Parathyroid adenoma (tissue), 2 donors: ENCODE measurements at regions not wholly inside any gene's neighbourhood (a gene's known extent, or its start where the extent isn't known, plus 50 kb on each side); places are given as distances from the start of the nearest gene placed in this dataset.

ENCODE experiments used
- H2AFZ ChIP-seq: fragments of 300-600 bp; sonication (generic); one replicate; pipeline ENCODE4 v1.7.0; 2017; ENCODE audit warnings: antibody characterized with exemption, mild to moderate bottlenecking
- H3K27ac ChIP-seq: fragments of 300-600 bp; sonication (generic); one replicate; pipeline ENCODE4 v1.7.0; 2017
- H3K27me3 ChIP-seq: fragments of 300-600 bp; sonication (generic); one replicate; pipeline ENCODE4 v1.7.0; 2017; ENCODE audit warnings: low read length; ENCODE audit not compliant: control insufficient read depth, insufficient read depth
- H3K36me3 ChIP-seq: fragments of 300-600 bp; sonication (generic); one replicate; pipeline ENCODE4 v1.7.0; 2017; ENCODE audit warnings: low read length; ENCODE audit not compliant: control insufficient read depth, insufficient read depth
- H3K4me1 ChIP-seq: fragments of 300-600 bp; sonication (generic); one replicate; pipeline ENCODE4 v1.7.0; 2017; ENCODE audit warnings: control low read depth
- H3K4me2 ChIP-seq: fragments of 300-600 bp; sonication (generic); one replicate; pipeline ENCODE4 v1.7.0; 2017; ENCODE audit warnings: low read length
- H3K4me3 ChIP-seq: fragments of 300-600 bp; sonication (generic); one replicate; pipeline ENCODE4 v1.7.0; 2017; ENCODE audit warnings: low read depth, low read length
- H3K79me2 ChIP-seq: fragments of 300-600 bp; sonication (generic); one replicate; pipeline ENCODE4 v1.7.0; 2017; ENCODE audit warnings: control low read depth
- H3K9ac ChIP-seq: fragments of 300-600 bp; sonication (generic); one replicate; pipeline ENCODE4 v1.7.0; 2017; ENCODE audit warnings: mild to moderate bottlenecking
- H3K9me3 ChIP-seq: fragments of 300-600 bp; sonication (generic); one replicate; pipeline ENCODE4 v1.7.0; 2017; ENCODE audit warnings: low read length; ENCODE audit not compliant: control insufficient read depth
- TF ChIP-seq, protein P1 (sequence below): fragments of 300-600 bp; sonication (generic); IDR thresholded peaks from one replicate; pipeline ENCODE4 v1.7.0; 2017; ENCODE audit warnings: antibody characterized with exemption, mild to moderate bottlenecking
- donor health status: primary hyperparathyroidism.

DNA sequence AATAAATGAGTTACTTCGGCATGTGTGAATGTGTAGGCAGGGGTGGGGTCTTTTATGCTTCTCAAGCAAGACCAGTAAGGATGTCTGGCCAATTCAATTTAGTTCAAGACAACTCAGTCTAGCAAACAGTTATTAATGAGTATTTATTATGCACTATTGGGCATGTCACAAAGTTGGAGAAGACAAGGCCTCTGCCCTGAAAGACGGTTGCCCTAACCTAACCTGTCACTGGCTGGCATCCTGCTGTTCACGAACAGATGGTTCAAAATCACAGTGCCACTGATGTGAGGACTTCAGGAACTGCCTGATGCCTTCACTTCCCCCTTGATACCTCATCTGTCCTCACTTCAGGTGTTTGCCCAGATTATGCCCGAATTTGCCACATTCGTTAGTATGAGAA is 217.8 kb downstream of the SOX2 start:
- Histone ChIP-seq H3K4me2 (no peak overlapping the region), H3K27ac (no peak overlapping the region), H3K27me3 (no peaks in the 10 kb centered on the region), H3K36me3 (no peaks in the 10 kb centered on the region), H3K4me1 (no peaks in the 10 kb centered on the region), H3K4me3 (no peak overlapping the region), H2AFZ (no peak overlapping the region), H3K79me2 (no peaks in the 10 kb centered on the region), H3K9ac (no peak overlapping the region), H3K9me3 (no peaks in the 10 kb centered on the region)
- TF ChIP-seq, protein P1, sequence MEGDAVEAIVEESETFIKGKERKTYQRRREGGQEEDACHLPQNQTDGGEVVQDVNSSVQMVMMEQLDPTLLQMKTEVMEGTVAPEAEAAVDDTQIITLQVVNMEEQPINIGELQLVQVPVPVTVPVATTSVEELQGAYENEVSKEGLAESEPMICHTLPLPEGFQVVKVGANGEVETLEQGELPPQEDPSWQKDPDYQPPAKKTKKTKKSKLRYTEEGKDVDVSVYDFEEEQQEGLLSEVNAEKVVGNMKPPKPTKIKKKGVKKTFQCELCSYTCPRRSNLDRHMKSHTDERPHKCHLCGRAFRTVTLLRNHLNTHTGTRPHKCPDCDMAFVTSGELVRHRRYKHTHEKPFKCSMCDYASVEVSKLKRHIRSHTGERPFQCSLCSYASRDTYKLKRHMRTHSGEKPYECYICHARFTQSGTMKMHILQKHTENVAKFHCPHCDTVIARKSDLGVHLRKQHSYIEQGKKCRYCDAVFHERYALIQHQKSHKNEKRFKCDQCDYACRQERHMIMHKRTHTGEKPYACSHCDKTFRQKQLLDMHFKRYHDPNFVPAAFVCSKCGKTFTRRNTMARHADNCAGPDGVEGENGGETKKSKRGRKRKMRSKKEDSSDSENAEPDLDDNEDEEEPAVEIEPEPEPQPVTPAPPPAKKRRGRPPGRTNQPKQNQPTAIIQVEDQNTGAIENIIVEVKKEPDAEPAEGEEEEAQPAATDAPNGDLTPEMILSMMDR = no peak

DNA sequence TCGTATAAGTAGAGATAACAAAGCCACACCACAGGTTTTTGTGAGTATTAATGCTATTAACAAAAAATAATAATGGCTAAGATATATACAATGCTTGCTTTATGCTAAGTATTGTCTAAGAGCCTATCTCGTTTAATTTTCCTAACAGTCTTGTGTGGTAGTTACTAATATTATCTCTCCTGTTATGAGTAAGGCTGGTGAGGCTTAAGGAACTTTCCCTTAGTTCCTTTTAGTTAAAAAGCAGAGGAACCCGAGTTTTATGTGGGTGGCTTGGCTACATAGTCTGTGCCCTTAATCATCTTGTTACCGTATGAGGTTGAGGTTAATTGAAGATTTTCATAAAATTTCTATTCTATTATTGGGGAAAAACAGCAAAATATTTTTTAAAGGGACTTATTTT is 218.4 kb downstream of the SOX2 start:
- TF ChIP-seq, protein P1 = no peak
- Histone ChIP-seq H3K4me3 (no peak overlapping the region), H3K27me3 (no peaks in the 10 kb centered on the region), H3K36me3 (no peaks in the 10 kb centered on the region), H3K27ac (no peak overlapping the region), H3K79me2 (no peaks in the 10 kb centered on the region), H3K9me3 (no peaks in the 10 kb centered on the region), H3K4me1 (no peaks in the 10 kb centered on the region), H3K4me2 (no peak overlapping the region), H2AFZ (no peak overlapping the region), H3K9ac (no peak overlapping the region)

DNA sequence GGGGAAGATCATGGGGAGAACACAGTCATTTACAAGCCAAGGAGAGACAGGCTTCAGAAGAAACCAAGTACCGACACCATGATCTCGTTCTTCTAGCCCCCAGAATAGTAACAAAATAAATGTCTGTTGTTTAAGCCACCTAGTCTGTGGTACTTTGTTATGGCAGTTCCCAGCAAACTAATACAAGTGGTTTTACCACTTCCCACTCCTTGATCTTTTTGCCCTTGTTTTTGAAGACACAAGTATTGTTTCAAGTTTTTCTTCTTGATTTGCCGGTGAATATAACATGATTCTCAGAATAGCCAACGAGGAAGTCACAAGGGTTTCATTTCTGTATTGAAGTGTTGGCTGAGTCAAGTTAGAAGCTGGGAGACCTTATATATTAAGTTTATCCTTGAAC is 220.3 kb downstream of the SOX2 start:
- Histone ChIP-seq H2AFZ (no peak overlapping the region), H3K36me3 (no peaks in the 10 kb centered on the region), H3K9me3 (no peaks in the 10 kb centered on the region), H3K79me2 (no peaks in the 10 kb centered on the region), H3K27ac (no peak overlapping the region), H3K4me3 (no peak overlapping the region), H3K27me3 (no peaks in the 10 kb centered on the region), H3K9ac (no peak overlapping the region), H3K4me2 (no peak overlapping the region), H3K4me1 (no peaks in the 10 kb centered on the region)
- TF ChIP-seq, protein P1 = no peak

DNA sequence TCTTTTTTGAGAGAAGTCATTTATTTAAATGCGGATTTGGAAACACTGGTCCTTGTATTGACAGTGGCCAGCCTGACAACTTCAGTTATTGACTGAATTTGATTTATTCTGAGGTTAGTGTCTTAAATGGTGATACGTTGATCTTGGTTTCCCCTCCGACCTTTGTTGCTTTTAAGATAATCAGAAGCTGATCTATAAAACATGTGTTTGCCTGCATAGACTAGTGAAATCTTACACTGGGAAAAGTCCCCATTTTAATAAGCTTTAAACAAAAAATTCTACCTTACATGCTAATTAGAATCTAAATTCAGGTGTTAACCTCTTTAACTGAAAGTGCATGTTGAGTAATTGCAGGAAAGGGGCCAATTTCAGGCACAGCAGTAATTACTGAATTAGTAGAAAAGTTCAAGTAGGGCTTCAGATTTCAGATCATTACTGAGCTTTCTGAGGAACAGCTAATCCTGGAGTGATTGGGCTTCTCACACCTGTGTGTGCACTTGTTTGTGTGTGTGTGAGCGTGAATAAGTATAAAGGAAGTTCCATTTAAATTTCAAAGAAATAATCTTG is 221.4 kb downstream of the SOX2 start:
- TF ChIP-seq, protein P1 = no peak
- Histone ChIP-seq H3K4me2 (no peak overlapping the region), H3K36me3 (no peaks in the 10 kb centered on the region), H3K27me3 (no peaks in the 10 kb centered on the region), H3K9me3 (no peaks in the 10 kb centered on the region), H3K9ac (no peak overlapping the region), H3K79me2 (no peaks in the 10 kb centered on the region), H3K4me1 (no peaks in the 10 kb centered on the region), H3K27ac (no peak overlapping the region), H2AFZ (no peak overlapping the region), H3K4me3 (no peak overlapping the region)

DNA sequence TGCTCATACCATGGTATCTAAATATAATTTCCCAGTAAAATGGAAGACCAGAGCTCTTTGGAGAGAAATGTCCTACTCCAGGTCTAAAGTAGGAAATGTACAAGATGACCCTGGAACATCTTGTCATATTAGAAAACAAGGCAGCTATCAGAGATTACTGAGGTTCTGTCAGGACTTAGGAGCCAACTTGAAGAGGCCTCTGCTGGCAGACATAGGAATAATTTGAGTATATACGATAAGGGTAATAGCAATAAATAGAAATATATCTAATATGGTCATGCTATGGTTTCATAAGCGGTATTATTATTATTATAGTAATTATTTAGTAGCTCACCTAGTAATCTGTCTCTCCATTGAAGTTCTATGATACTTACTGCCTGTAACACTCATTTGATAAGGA is 224.2 kb downstream of the SOX2 start:
- TF ChIP-seq, protein P1 = no peak
- no peaks in the 10 kb centered on the region for H3K79me2 ChIP-seq
- no peak overlapping the region for H3K9ac ChIP-seq

More for the DNA sequence above, 224.2 kb downstream of the SOX2 start:
- Histone ChIP-seq H3K4me3 (no peak overlapping the region), H2AFZ (no peak overlapping the region), H3K27ac (no peak overlapping the region), H3K27me3 (no peaks in the 10 kb centered on the region), H3K9me3 (no peaks in the 10 kb centered on the region), H3K36me3 (no peaks in the 10 kb centered on the region), H3K4me1 (no peaks in the 10 kb centered on the region), H3K4me2 (no peak overlapping the region)
